ENCODE measurements at regions not wholly inside any gene's neighbourhood (a gene's known extent, or its start where the extent isn't known, plus 50 kb on each side); places are given as distances from the start of the nearest gene placed in this dataset.

- Mint-ChIP-seq H3K27ac (no peak overlapping the region), H3K4me3 (no peak overlapping the region), H3K4me1 (no peaks in the 10 kb centered on the region), H3K27me3 (ENCODE audit: low read depth in 3 of 3) (no peaks in the 10 kb centered on the region), H3K9me3 (peaks cover 0 to 10% (median 3%) of the 10 kb centered on the region in 7 donors), H3K36me3 (no peaks in the 10 kb centered on the region)
- Histone ChIP-seq H3K4me3 (replicated peaks in 1 of 3; ENCODE audit: low read depth in 2 of 3, low read length in 3 of 3) (no peak overlapping the region), H2AFZ (ENCODE audit: insufficient read depth, low read depth, low read length, poor library complexity, severe bottlenecking) (no peak overlapping the region), H3K27me3 (ENCODE audit: control insufficient read depth in 2 of 2, insufficient read depth in 2 of 2, low read length in 2 of 2) (no peaks in the 10 kb centered on the region), H4K20me1 (ENCODE audit: insufficient read depth, low read length) (no peaks in the 10 kb centered on the region), H3K9ac (ENCODE audit: insufficient read depth, low read length, poor library complexity, severe bottlenecking) (no peak overlapping the region), H3K9me3 (replicated peaks in 1 of 2; ENCODE audit: control insufficient read depth in 1 of 2, insufficient read depth in 1 of 2, low read length in 2 of 2) (peaks cover 5% of the 10 kb centered on the region in 2 donors), H3K4me1 (ENCODE audit: control insufficient read depth in 1 of 2, insufficient read depth in 2 of 2, low read length in 2 of 2) (no peaks in the 10 kb centered on the region), H3K36me3 (replicated peaks in 1 of 2; ENCODE audit: control insufficient read depth in 1 of 2, insufficient read depth in 2 of 2, low read length in 2 of 2) (no peaks in the 10 kb centered on the region), H3K4me2 (replicated peaks; ENCODE audit: extremely low read depth, low read length, poor library complexity, severe bottlenecking) (no peak overlapping the region), H3K79me2 (ENCODE audit: insufficient read depth, low read length) (no peaks in the 10 kb centered on the region), H3K27ac (ENCODE audit: low read depth in 1 of 2, low read length in 2 of 2) (no peak overlapping the region)
- DNase-seq = no peak
- TF ChIP-seq CTCF (IDR thresholded peaks at IDR 0.05) = no peak
- intact Hi-C loops (cut with micrococcal nuclease) = loop anchor here in 1 of 2 donors (10.0 kb wide), 1 partner anchor 375 kb away; no protein-coding TSS in a partner anchor
These were observed 196.4 kb downstream of the SUCNR1 start for GRCh38 chr3:152069871-152070270.

GRCh38 chr3:152071315-152071714 is 197.4 kb upstream of the MBNL1 start:
- no peak for DNase-seq
- TF ChIP-seq CTCF (IDR thresholded peaks at IDR 0.05) = no peak
- Mint-ChIP-seq H3K36me3 (no peaks in the 10 kb centered on the region), H3K9me3 (peaks cover 0 to 10% (median 3%) of the 10 kb centered on the region in 7 donors), H3K4me3 (no peak overlapping the region), H3K27me3 (ENCODE audit: low read depth in 3 of 3) (no peaks in the 10 kb centered on the region), H3K27ac (no peak overlapping the region), H3K4me1 (no peaks in the 10 kb centered on the region)
- Histone ChIP-seq H3K36me3 (replicated peaks in 1 of 2; ENCODE audit: control insufficient read depth in 1 of 2, insufficient read depth in 2 of 2, low read length in 2 of 2) (no peaks in the 10 kb centered on the region), H3K9ac (ENCODE audit: insufficient read depth, low read length, poor library complexity, severe bottlenecking) (no peak overlapping the region), H2AFZ (ENCODE audit: insufficient read depth, low read depth, low read length, poor library complexity, severe bottlenecking) (no peak overlapping the region), H3K9me3 (replicated peaks in 1 of 2; ENCODE audit: control insufficient read depth in 1 of 2, insufficient read depth in 1 of 2, low read length in 2 of 2) (peaks cover 5% of the 10 kb centered on the region in 2 donors), H3K79me2 (ENCODE audit: insufficient read depth, low read length) (no peaks in the 10 kb centered on the region), H3K4me3 (replicated peaks in 1 of 3; ENCODE audit: low read depth in 2 of 3, low read length in 3 of 3) (no peak overlapping the region), H3K4me1 (ENCODE audit: control insufficient read depth in 1 of 2, insufficient read depth in 2 of 2, low read length in 2 of 2) (no peaks in the 10 kb centered on the region), H4K20me1 (ENCODE audit: insufficient read depth, low read length) (no peaks in the 10 kb centered on the region), H3K4me2 (replicated peaks; ENCODE audit: extremely low read depth, low read length, poor library complexity, severe bottlenecking) (no peak overlapping the region), H3K27me3 (ENCODE audit: control insufficient read depth in 2 of 2, insufficient read depth in 2 of 2, low read length in 2 of 2) (no peaks in the 10 kb centered on the region), H3K27ac (ENCODE audit: low read depth in 1 of 2, low read length in 2 of 2) (no peak overlapping the region)
- no CpG with 5 or more reads among the region's 3 CpGs for WGBS (ENCODE audit: insufficient coverage)
- intact Hi-C loops (cut with micrococcal nuclease) = loop anchor here in 1 of 2 donors (10.0 kb wide), 1 partner anchor 373 kb away; no protein-coding TSS in a partner anchor

Data from CD14-positive monocyte (primary cell).